Nephron (organoid): ENCODE measurements at regions not wholly inside any gene's neighbourhood (a gene's known extent, or its start where the extent isn't known, plus 50 kb on each side); places are given as distances from the start of the nearest gene placed in this dataset.
"Not testable (repeated sequence)": the region's sequence is repeated elsewhere in the genome, so short reads cannot be mapped to it uniquely, and the experiment has no call there.

Source experiments
- H3K27ac Mint-ChIP-seq, 3 experiments: 2 replicates each; pipeline ENCODE4 v1.8.0; 2020; ENCODE audit warnings: mixed read lengths in 3 of 3, mild to moderate bottlenecking in 2 of 3, moderate library complexity in 1 of 3
- H3K27me3 Mint-ChIP-seq: 2 replicates; pipeline ENCODE4 v1.8.0; 2021; ENCODE audit warnings: low read depth, mild to moderate bottlenecking, moderate library complexity, mixed read lengths
- H3K36me3 Mint-ChIP-seq: 2 replicates; pipeline ENCODE4 v1.8.0; 2020; ENCODE audit warnings: low read depth, mixed read lengths
- H3K4me1 Mint-ChIP-seq: 2 replicates; pipeline ENCODE4 v1.8.0; 2020; ENCODE audit warnings: mixed read lengths
- H3K4me3 Mint-ChIP-seq, 3 experiments: 2 replicates each; pipeline ENCODE4 v1.8.0; 2020; ENCODE audit warnings: mild to moderate bottlenecking in 3 of 3, mixed read lengths in 3 of 3, moderate library complexity in 2 of 3
- H3K9me3 Mint-ChIP-seq: 2 replicates; pipeline ENCODE4 v1.8.0; 2020; ENCODE audit warnings: mixed read lengths
- CTCF ChIP-seq, 3 experiments: fragments of 200-600 bp; sonication (generic); IDR thresholded peaks; one replicate each; pipeline ENCODE4 v1.5.0; 2021; ENCODE audit warnings: antibody characterized with exemption in 3 of 3; ENCODE audit not compliant: unreplicated experiment in 3 of 3

DNA sequence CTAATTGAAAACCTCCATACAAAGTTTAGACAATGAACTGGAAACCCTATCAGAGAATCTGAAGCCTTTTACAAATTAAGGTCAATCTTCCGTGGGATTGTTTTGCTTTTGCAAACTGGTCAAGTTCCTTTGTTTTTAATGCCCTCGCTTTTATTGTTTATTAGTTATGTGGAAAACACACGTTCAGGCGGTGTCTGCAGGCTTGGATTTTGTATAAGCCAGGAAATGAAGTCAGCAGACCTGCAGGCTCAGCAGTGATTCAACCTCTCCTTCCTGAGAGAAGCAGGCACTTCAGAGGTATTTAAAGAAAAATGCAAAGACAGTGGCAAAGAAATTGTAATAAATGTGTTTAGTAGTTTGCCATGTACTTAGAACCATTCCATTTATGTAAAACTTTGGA is 103.4 kb upstream of the PDE10A start:
- Mint-ChIP-seq H3K27me3 (peaks cover 9% of the 10 kb centered on the region), H3K4me3 (no peak overlapping the region), H3K27ac (peak overlapping the region in 1 of 3 experiments; percentile 47), H3K4me1 (no peaks in the 10 kb centered on the region), H3K9me3 (no peaks in the 10 kb centered on the region), H3K36me3 (no peaks in the 10 kb centered on the region)
- TF ChIP-seq CTCF (IDR thresholded peaks at IDR 0.05; ENCODE audit: unreplicated experiment in 3 of 3), result no peak

DNA sequence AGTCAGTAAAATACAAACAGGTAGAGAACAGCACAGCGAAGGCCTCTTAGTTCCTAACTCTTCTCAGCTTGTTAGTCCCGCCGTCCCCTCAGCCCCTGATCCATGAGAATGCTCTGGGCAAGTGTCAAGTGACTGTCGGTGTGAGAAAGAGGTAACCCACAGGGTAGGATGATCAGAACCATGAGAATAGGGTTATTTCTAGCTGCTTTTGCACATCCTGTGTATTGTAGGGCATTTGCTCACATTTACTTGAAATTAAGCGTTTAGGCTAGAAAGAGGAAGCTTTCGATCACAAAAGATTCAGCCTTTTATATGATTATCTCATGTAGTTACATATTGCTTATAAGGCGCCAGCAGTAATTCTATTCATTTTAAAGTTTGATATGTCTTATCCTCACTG is 103.0 kb upstream of the PDE10A start:
- no peaks in the 10 kb centered on the region for H3K36me3 Mint-ChIP-seq
- H3K27ac Mint-ChIP-seq, result no peak overlapping the region
- H3K9me3 Mint-ChIP-seq, result no peaks in the 10 kb centered on the region
- H3K27me3 Mint-ChIP-seq, result peaks cover 9% of the 10 kb centered on the region
- no peak overlapping the region for H3K4me3 Mint-ChIP-seq
- no peak for TF ChIP-seq CTCF (IDR thresholded peaks at IDR 0.05; ENCODE audit: unreplicated experiment in 3 of 3)
- H3K4me1 Mint-ChIP-seq, result no peaks in the 10 kb centered on the region

GRCh38 chr6:165765256-165765655 is 102.2 kb upstream of the PDE10A start:
- H3K36me3 Mint-ChIP-seq, H3K9me3 Mint-ChIP-seq, H3K4me1 Mint-ChIP-seq, H3K4me3 Mint-ChIP-seq, H3K27me3 Mint-ChIP-seq, H3K27ac Mint-ChIP-seq: not testable (repeated sequence)

- Mint-ChIP-seq H3K36me3 (no peaks in the 10 kb centered on the region), H3K4me3 (no peak overlapping the region)
These were observed 99.8 kb upstream of the PDE10A start for GRCh38 chr6:165762876-165763275.

GRCh38 chr6:165762125-165762524 is 99.1 kb upstream of the PDE10A start:
- Mint-ChIP-seq H3K36me3 (no peaks in the 10 kb centered on the region), H3K4me3 (no peak overlapping the region), H3K4me1 (no peaks in the 10 kb centered on the region), H3K9me3 (no peaks in the 10 kb centered on the region), H3K27ac (no peak overlapping the region), H3K27me3 (peaks cover 3% of the 10 kb centered on the region)
- TF ChIP-seq CTCF (IDR thresholded peaks at IDR 0.05; ENCODE audit: unreplicated experiment in 3 of 3), result no peak

More at GRCh38 chr6:165762876-165763275, 99.8 kb upstream of the PDE10A start:
- Mint-ChIP-seq H3K9me3 (no peaks in the 10 kb centered on the region), H3K27ac (no peak overlapping the region), H3K4me1 (no peaks in the 10 kb centered on the region), H3K27me3 (peaks cover 3% of the 10 kb centered on the region)
- no peak for TF ChIP-seq CTCF (IDR thresholded peaks at IDR 0.05; ENCODE audit: unreplicated experiment in 3 of 3)

DNA sequence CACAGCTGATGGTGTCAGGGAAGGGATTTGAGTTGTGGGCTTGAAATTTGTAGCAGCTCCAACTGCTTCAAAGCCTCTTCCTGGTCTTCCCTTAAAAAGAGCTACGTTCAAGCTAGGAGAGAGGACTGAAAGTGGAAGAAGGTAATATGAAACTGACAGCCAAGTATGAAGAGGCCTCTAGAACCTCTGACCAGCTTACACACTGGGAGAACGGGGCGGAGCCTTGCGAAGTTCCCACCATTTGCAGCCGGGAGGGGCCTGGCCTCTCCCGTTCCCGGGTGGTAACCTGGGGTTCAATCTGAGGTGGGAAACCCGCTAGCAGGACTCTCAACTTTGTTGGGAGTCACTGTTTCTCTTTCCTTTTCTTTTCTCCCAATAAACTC is 97.8 kb upstream of the PDE10A start:
- no peak overlapping the region for H3K27ac Mint-ChIP-seq
- no peaks in the 10 kb centered on the region for H3K9me3 Mint-ChIP-seq
- H3K4me1 Mint-ChIP-seq, result no peaks in the 10 kb centered on the region
- H3K36me3 Mint-ChIP-seq, result no peaks in the 10 kb centered on the region
- peaks cover under 1% of the 10 kb centered on the region for H3K27me3 Mint-ChIP-seq
- no peak for TF ChIP-seq CTCF (IDR thresholded peaks at IDR 0.05; ENCODE audit: unreplicated experiment in 3 of 3)
- no peak overlapping the region for H3K4me3 Mint-ChIP-seq
